HG02981 (cell line): ENCODE measurements at regions not wholly inside any gene's neighbourhood (a gene's known extent, or its start where the extent isn't known, plus 50 kb on each side); places are given as distances from the start of the nearest gene placed in this dataset.
"Not testable (repeated sequence)": the region's sequence is repeated elsewhere in the genome, so short reads cannot be mapped to it uniquely, and the experiment has no call there.

ENCODE experiments used
- ATAC-seq: cut with Tn5 transposase; IDR thresholded peaks from one replicate; pipeline ENCODE4 v1.9.1; 2021; ENCODE audit warnings: mild to moderate bottlenecking, moderate library complexity; ENCODE audit not compliant: unreplicated experiment

DNA sequence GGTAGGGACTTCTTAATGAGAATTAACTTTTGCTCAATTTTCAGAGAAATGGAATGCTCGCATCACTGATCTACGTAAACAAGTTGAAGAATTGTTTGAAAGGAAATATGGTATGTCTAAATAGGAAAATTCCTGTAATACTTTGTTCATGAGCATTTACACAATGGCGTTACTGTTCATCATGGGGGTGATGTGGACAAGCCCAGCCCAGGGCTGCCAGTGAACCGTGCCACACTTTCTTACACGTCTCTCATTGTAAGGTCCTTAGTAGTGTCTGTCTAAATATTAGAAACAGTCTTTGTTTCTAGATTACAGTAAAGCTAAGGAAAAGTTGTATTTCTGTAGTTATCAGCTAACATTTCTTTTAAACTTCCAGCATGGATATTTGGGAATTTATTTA is 91.0 kb upstream of the SPDYE9 start:
- not testable (repeated sequence) for ATAC-seq

DNA sequence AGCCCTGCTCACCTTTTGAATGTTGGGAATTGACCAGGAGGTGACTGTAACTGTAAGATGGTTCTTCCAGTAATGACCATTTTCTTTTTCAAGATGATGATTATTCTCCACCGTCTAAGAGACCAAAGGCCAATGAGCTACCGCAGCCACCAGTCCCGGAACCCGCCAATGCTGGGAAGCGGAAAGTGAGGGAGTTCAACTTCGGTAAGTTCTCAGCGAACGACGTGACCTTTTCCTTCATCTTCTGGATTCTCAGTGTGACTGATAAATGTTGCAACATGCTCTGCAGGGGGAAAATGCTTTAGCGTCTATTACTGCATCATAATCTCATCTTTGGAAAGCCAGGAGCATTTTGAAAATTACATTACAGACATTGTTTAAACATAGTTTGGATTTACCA is 89.5 kb upstream of the SPDYE9 start:
- not testable (repeated sequence) for ATAC-seq

- ATAC-seq, result not testable (repeated sequence)
Observed at GRCh38 chr7:73170902-73171301, 85.1 kb upstream of the SPDYE9 start.

DNA sequence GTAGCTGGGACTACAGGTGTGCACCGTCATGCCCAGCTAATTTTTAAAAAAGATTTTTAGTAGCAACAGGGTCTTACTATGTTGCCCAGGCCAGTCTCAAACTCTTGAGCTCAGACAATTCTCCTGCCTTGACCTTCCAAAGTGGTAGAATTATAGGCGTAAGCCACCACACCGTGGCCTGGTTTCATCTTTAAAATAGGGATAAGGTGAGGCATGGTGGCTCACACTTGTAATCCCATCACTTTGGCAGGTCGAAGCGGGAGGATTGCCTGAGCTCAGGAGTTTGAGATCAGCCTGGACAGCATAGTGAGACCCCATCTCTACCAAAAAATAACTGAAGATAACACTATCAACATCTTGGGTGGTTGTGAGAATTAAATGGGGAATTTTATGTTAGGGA is 84.6 kb upstream of the SPDYE9 start:
- ATAC-seq, result not testable (repeated sequence)

DNA sequence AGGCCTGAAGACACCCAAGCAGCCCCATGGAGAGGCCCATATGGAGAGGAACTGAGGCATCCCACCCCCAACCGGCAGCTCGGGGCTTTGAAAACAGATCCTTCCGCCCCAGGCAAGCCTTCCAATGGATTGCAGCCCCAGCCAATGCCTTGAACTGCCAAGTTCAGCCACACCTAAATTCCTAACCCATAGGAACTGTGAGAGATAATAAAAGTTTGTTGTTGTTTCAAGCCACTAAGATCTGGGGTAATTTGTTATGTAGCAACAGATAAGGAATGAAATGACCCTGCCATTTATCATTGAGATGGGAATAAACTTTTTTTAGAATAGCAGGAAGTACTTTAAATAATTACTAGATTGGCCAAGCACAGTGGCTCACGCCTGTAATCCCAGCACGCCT is 80.3 kb upstream of the SPDYE9 start:
- ATAC-seq, result not testable (repeated sequence)

DNA sequence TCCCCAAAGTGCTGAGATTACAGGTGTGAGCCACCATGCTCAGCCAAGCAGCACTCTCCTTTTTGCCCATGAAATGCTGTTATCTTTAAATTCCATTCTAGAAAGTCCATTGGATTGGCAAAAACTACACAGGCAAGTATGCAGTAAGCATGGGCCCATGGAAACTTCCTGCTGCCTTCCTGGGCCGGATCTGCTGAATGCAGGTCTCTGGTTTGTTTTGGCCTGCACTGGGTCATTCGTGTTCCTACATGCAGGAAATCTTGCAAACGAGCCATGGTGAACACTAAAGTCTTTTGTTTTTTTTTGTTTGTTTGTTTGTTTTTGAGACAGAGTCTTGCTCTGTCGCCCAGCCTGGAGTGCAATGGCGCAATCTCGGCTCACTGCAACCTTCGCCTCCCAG is 76.8 kb upstream of the SPDYE9 start:
- ATAC-seq, result not testable (repeated sequence)

GRCh38 chr7:73161727-73162126 is 75.9 kb upstream of the SPDYE9 start:
- ATAC-seq, result not testable (repeated sequence)

DNA sequence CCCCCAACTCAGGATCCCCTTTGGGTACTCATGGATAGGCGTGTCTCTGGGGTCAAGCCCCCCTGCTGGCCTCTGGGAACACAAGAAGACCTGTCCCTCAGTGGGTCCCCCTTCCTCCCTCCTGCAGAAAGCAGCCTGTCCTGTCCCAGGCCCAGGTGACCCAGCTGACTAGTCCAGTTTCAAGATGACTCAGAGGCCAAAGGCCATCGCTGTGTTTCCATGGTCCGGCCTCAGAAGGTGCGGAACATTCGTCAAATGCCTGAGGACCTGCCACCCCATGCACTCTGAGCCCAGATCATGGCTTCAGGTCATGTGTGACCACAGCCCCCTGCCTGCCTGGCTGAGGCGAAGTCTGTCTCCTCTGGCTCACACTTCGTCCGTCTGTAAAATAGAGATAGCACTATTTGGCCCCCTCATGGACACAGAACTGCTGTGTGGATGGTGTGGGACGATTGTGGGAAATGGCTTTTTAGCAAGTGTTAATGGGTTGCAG is 71.4 kb upstream of the SPDYE9 start:
- not testable (repeated sequence) for ATAC-seq

- ATAC-seq, result not testable (repeated sequence)
Observed at GRCh38 chr7:73156510-73157168, 70.8 kb upstream of the SPDYE9 start.

DNA sequence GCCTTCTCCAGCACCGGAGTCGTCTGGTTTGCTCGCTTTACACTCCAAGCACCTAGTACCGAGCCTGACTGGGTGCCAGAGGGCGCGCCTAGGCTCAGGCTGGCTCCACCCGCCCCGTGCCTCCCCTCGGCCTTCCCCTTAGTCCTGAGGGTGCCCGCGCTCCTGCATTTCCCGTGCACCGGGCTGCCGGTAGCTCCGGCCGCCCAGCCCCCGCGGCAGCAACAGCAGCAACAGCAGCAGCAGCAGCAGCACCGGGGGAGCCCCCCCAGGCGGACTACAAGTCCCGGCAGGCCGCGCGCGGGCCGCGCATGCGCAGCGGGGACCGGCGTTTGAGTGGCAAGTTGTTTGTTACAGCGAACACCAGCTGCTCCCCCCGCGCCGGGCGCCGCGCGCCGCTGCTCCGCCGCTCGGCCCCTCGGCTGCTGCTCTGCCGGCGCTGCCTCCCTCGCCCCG is 68.8 kb upstream of the SPDYE9 start:
- peak; percentile 74 for ATAC-seq

- not testable (repeated sequence) for ATAC-seq
Observed at GRCh38 chr7:73153921-73154585, 68.2 kb upstream of the SPDYE9 start.

DNA sequence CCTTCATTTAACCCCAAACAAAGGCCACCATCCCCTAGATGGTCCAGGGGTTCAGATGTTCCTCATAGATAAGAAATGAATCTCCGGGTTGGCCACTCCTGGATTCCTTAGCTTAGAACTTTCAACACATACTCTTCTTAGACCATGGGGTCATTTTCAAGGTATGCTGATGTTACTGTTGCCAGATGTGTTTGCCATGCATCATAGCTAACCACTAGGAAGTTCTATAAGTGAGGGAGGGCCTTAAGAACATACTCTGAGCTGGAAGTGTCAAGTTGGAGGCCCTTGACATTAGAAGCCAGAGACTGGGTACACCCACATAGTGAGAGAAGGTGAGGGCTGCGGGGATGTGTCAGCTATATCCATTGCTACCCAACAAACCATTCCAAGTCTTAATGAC is 62.7 kb upstream of the SPDYE9 start:
- not testable (repeated sequence) for ATAC-seq

- not testable (repeated sequence) for ATAC-seq
Observed at GRCh38 chr7:73147681-73148080, 61.8 kb upstream of the SPDYE9 start.

DNA sequence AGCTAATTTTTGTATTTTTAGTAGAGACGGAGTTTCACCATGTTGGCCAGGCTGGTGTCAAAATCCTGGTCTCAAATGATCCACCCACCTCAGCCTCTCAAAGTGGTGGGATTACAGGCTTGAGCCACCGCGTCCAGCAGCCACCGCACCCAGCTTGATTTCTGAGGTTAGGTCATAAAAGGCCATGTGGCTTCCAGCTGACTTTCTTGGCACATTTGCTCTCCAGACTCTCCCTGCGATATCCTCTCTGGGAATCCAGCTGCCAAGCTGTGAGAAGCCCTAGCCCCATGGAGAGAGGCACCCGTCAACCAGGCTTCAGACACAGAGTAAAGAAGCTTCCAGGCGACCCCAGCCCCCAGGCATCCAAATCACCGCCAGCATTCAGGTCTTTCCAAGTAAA is 58.2 kb upstream of the SPDYE9 start:
- ATAC-seq, result not testable (repeated sequence)

GRCh38 chr7:73137922-73138321 is 52.1 kb upstream of the SPDYE9 start:
- ATAC-seq, result not testable (repeated sequence)
